CD4-positive, alpha-beta T cell treated with Interleukin-17A for 4 hours (primary cell): ENCODE measurements at regions not wholly inside any gene's neighbourhood (a gene's known extent, or its start where the extent isn't known, plus 50 kb on each side); places are given as distances from the start of the nearest gene placed in this dataset.

ENCODE experiments used
- DNase-seq: peaks from one replicate; pipeline ENCODE4 v3.0.0-alpha.2; 2020; ENCODE audit warnings: mixed read lengths

- no peak for DNase-seq
Observed at GRCh38 chr1:112267206-112267605, 128.8 kb upstream of the CTTNBP2NL start.

GRCh38 chr1:112267929-112268328 lies 128.1 kb upstream of the CTTNBP2NL start:
- no peak for DNase-seq

GRCh38 chr1:112268408-112268807 lies 127.6 kb upstream of the CTTNBP2NL start:
- no peak for DNase-seq

GRCh38 chr1:112271270-112271669 lies 124.7 kb upstream of the CTTNBP2NL start:
- DNase-seq = no peak

- no peak for DNase-seq
Observed at GRCh38 chr1:112272101-112272772, 123.8 kb upstream of the CTTNBP2NL start.

- DNase-seq = no peak
Observed at GRCh38 chr1:112284796-112285195, 111.2 kb upstream of the CTTNBP2NL start.

- no peak for DNase-seq
Observed at GRCh38 chr1:112285316-112285715, 110.7 kb upstream of the CTTNBP2NL start.

GRCh38 chr1:112285746-112286145 lies 110.3 kb upstream of the CTTNBP2NL start:
- DNase-seq = no peak

GRCh38 chr1:112296908-112297307 lies 99.1 kb upstream of the CTTNBP2NL start:
- DNase-seq = no peak

- DNase-seq = no peak
Observed at GRCh38 chr1:112297536-112297935, 98.5 kb upstream of the CTTNBP2NL start.

GRCh38 chr1:112298558-112298957 lies 97.5 kb upstream of the CTTNBP2NL start:
- DNase-seq = peak; percentile 25

GRCh38 chr1:112304126-112304525 lies 91.9 kb upstream of the CTTNBP2NL start:
- no peak for DNase-seq

- no peak for DNase-seq
Observed at GRCh38 chr1:112304612-112305011, 91.4 kb upstream of the CTTNBP2NL start.

- no peak for DNase-seq
Observed at GRCh38 chr1:112307930-112308591, 88.0 kb upstream of the CTTNBP2NL start.

- no peak for DNase-seq
Observed at GRCh38 chr1:112308716-112309115, 87.3 kb upstream of the CTTNBP2NL start.

GRCh38 chr1:112309499-112309898 lies 86.5 kb upstream of the CTTNBP2NL start:
- DNase-seq = no peak

GRCh38 chr1:112312315-112312714 lies 83.7 kb upstream of the CTTNBP2NL start:
- no peak for DNase-seq

GRCh38 chr1:112312879-112313278 lies 83.1 kb upstream of the CTTNBP2NL start:
- DNase-seq = no peak

GRCh38 chr1:112316254-112316913 lies 79.6 kb upstream of the CTTNBP2NL start:
- no peak for DNase-seq

- no peak for DNase-seq
Observed at GRCh38 chr1:112317140-112317539, 78.9 kb upstream of the CTTNBP2NL start.

- no peak for DNase-seq
Observed at GRCh38 chr1:112317611-112318062, 78.4 kb upstream of the CTTNBP2NL start.

- DNase-seq = no peak
Observed at GRCh38 chr1:112318263-112318662, 77.8 kb upstream of the CTTNBP2NL start.

GRCh38 chr1:112318698-112319370 lies 77.2 kb upstream of the CTTNBP2NL start:
- no peak for DNase-seq
